ENCODE measurements at regions not wholly inside any gene's neighbourhood (a gene's known extent, or its start where the extent isn't known, plus 50 kb on each side); places are given as distances from the start of the nearest gene placed in this dataset.

DNA sequence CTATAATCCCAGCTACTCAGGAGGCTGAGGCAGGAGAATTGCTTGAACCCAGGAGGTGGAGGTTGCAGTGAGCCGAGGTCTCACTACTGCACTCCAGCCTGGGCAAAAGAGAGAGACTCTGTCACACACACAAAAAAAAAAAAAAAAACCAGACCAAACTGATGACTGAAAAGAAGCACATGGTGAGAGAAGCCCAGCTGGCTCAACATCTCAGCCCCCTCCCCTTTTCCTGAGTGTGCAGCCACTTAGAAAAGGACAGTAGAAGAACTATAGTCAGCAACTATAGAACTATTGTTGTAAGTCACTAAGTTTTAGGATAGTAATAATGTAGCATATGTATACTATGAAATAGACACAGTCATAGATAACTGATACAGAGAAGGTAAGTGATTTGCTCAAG is 87.2 kb upstream of the RALGPS2 start:
- no peak overlapping the region for H3K4me3 ChIP-seq (replicated peaks; ENCODE audit: low read depth, low read length)
- TF ChIP-seq, protein P1, sequence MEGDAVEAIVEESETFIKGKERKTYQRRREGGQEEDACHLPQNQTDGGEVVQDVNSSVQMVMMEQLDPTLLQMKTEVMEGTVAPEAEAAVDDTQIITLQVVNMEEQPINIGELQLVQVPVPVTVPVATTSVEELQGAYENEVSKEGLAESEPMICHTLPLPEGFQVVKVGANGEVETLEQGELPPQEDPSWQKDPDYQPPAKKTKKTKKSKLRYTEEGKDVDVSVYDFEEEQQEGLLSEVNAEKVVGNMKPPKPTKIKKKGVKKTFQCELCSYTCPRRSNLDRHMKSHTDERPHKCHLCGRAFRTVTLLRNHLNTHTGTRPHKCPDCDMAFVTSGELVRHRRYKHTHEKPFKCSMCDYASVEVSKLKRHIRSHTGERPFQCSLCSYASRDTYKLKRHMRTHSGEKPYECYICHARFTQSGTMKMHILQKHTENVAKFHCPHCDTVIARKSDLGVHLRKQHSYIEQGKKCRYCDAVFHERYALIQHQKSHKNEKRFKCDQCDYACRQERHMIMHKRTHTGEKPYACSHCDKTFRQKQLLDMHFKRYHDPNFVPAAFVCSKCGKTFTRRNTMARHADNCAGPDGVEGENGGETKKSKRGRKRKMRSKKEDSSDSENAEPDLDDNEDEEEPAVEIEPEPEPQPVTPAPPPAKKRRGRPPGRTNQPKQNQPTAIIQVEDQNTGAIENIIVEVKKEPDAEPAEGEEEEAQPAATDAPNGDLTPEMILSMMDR (IDR thresholded peaks at IDR 0.05; ENCODE audit: low read depth, low read length, missing control alignments) = no peak
- no peak for DNase-seq (ENCODE audit: extremely low read depth, low read depth)

DNA sequence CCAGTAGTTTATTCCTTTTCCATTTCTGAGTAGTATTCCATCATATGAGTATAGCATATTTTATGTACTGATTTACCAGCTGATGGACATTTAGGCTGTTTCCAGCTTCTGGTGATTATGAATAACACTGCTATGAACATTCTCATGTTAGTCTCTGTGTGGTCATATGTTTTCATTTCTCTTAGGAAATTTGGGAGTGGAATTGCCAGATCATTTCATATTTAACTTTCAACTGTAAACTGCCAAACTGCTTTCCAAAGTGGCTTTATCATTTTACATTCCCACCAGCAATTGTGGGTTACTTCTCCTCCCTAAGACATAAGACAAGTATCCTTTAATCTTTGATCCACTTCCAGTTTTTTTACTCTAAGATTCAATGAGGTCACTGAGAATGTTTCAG is 85.7 kb upstream of the RALGPS2 start:
- no peak for DNase-seq (ENCODE audit: extremely low read depth, low read depth)
- TF ChIP-seq, protein P1 (IDR thresholded peaks at IDR 0.05; ENCODE audit: low read depth, low read length, missing control alignments) = no peak
- H3K4me3 ChIP-seq (replicated peaks; ENCODE audit: low read depth, low read length) = no peak overlapping the region

- TF ChIP-seq, protein P1 (IDR thresholded peaks at IDR 0.05; ENCODE audit: low read depth, low read length, missing control alignments) = no peak
- no peak for DNase-seq (ENCODE audit: extremely low read depth, low read depth)
- no peak overlapping the region for H3K4me3 ChIP-seq (replicated peaks; ENCODE audit: low read depth, low read length)
Measured at GRCh38 chr1:178642282-178642681, 82.8 kb upstream of the RALGPS2 start.

DNA sequence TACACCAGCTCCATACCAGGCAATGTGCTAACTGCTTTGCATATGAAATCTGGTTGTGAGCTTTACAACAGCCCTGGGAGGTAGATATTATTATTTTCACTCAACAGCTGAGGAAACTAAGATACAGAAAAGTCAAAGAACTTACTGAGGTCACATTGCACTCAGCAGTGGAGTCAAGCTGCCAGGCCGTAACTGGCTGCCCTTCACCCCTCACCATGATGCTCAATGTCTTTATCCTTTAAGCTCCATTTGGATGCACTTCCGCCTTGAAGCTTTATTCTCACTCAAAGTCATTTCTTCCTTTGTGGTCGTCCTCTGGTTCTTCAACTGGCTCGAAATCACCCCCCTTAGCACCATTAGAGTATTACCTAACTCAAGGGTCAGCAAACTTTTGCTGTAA is 81.7 kb upstream of the RALGPS2 start:
- DNase-seq (ENCODE audit: extremely low read depth, low read depth) = no peak
- TF ChIP-seq, protein P1 (IDR thresholded peaks at IDR 0.05; ENCODE audit: low read depth, low read length, missing control alignments) = no peak
- no peak overlapping the region for H3K4me3 ChIP-seq (replicated peaks; ENCODE audit: low read depth, low read length)

- DNase-seq (ENCODE audit: extremely low read depth, low read depth) = no peak
- TF ChIP-seq, protein P1 (IDR thresholded peaks at IDR 0.05; ENCODE audit: low read depth, low read length, missing control alignments) = no peak
- no peak overlapping the region for H3K4me3 ChIP-seq (replicated peaks; ENCODE audit: low read depth, low read length)
Measured at GRCh38 chr1:178643831-178644230, 81.2 kb upstream of the RALGPS2 start.

DNA sequence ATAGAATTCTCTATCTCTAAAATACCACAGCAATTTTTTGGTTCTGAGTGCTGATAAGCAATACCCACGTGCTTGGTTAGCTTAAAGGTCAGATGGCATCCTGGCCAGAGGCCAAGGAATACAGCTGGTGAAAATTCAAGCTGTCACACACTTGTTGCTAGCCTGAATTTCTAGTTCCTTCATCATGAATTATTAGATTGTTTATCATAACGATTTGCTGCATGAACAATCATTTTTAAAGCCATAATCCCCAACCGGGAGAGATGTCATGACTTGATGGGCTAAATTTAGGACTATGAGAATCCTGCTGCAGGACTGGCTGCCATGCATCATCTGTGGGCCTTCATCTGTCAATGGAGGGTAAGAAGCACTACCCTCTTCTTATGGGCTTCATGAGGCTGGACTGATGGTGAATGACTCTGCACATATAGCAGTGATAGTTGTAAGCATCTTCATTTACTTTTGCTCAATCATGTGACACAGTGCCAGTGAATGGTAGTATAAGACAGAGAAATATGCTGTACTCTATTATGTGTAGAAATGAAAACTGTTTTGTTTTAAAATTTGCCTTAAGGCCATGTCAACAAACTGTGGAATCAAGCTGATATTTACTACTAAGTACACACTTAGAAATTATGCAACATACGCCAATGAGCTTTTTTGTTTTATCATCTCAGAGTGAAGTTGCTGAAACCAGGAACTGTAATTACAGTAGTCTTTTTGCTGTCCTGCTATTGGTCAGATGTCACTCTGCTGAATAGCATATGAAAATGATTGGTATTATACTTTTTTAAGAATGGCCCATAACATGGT is 80.5 kb upstream of the RALGPS2 start:
- H3K4me3 ChIP-seq (replicated peaks; ENCODE audit: low read depth, low read length) = no peak overlapping the region
- TF ChIP-seq, protein P1 (IDR thresholded peaks at IDR 0.05; ENCODE audit: low read depth, low read length, missing control alignments) = no peak
- DNase-seq (ENCODE audit: extremely low read depth, low read depth) = no peak
